Panc1 (cell line): ENCODE measurements at regions not wholly inside any gene's neighbourhood (a gene's known extent, or its start where the extent isn't known, plus 50 kb on each side); places are given as distances from the start of the nearest gene placed in this dataset.

Source experiments
- ATAC-seq: fragments of 200-7000 bp; cut with Tn5 transposase; 2 replicates; pipeline ENCODE4 v1.9.1; 2020; ENCODE audit warnings: mild to moderate bottlenecking, moderate library complexity
- BruUV-seq: library from RNA; stranded (reverse); fragments of 400-500 nt; replicated peaks from 2 replicates; lab custom pipeline; 2021; lab: Mats Ljungman, UMichigan
- CTCF ChIA-PET: fragments of 300-600 bp; sonication (Branson Sonifier 250); formaldehyde crosslinking; loops from one replicate; lab custom pipeline; 2022; ENCODE audit warnings: antibody characterized with exemption; lab: Charles Lee
- POLR2A ChIA-PET: fragments of 300-600 bp; sonication (Branson Sonifier 250); formaldehyde crosslinking; loops from one replicate; lab custom pipeline; 2022; ENCODE audit warnings: antibody characterized with exemption; lab: Charles Lee
- DNase-seq: peaks from one replicate; pipeline ENCODE4 v3.0.0-alpha.2; 2010; ENCODE audit warnings: low read depth, low spot score
- H3K27ac ChIP-seq: 2 replicates; pipeline ENCODE4 v1.5.1; 2011; ENCODE audit warnings: mild to moderate bottlenecking, low read length, inconsistent platforms
- H3K27me3 ChIP-seq: fragments of 200-500 bp; sonication (Bioruptor generic); 2 replicates; pipeline ENCODE4 v1.6.0; 2014; ENCODE audit warnings: low read length, inconsistent platforms; ENCODE audit not compliant: control insufficient read depth, insufficient read depth
- H3K36me3 ChIP-seq: fragments of 200-500 bp; sonication (Bioruptor generic); 2 replicates; pipeline ENCODE4 v1.5.1; 2014; ENCODE audit warnings: inconsistent platforms, mild to moderate bottlenecking, low read length, moderate library complexity; ENCODE audit not compliant: control insufficient read depth, insufficient read depth
- H3K4me1 ChIP-seq: 2 replicates; pipeline ENCODE4 v1.5.1; 2011; ENCODE audit warnings: inconsistent platforms, mild to moderate bottlenecking, low read length, moderate library complexity; ENCODE audit not compliant: control insufficient read depth, insufficient read depth
- H3K4me3 ChIP-seq, 2 experiments: 2 replicates each; pipeline ENCODE4 v1.5.1; 2011 to 2012; ENCODE audit warnings: low read depth in 2 of 2, low read length in 2 of 2, mild to moderate bottlenecking in 2 of 2, inconsistent platforms in 1 of 2, moderate library complexity in 1 of 2
- H3K9me3 ChIP-seq: fragments of 200-500 bp; sonication (Bioruptor generic); 2 replicates; pipeline ENCODE4 v1.5.1; 2014; ENCODE audit warnings: low read depth, mild to moderate bottlenecking, inconsistent platforms, low read length, moderate library complexity; ENCODE audit not compliant: control insufficient read depth, insufficient read depth
- CTCF ChIP-seq: fragments of 450-650 bp; IDR thresholded peaks from 2 replicates; pipeline ENCODE4 v1.5.1; 2017; ENCODE audit warnings: mild to moderate bottlenecking
- POLR2AphosphoS5 ChIP-seq: IDR thresholded peaks from 2 replicates; pipeline ENCODE4 v1.6.1; 2012; ENCODE audit warnings: mild to moderate bottlenecking, low read depth, low read length, moderate library complexity
- REST ChIP-seq, 2 experiments: IDR thresholded peaks; 2 replicates each; pipeline ENCODE4 v1.6.1; 2011 to 2012; ENCODE audit warnings: low read depth in 2 of 2, control low read depth in 1 of 2, low read length in 1 of 2, mild to moderate bottlenecking in 1 of 2, moderate library complexity in 1 of 2; ENCODE audit not compliant: insufficient read depth in 1 of 2
- SIN3A ChIP-seq: IDR thresholded peaks from 2 replicates; pipeline ENCODE4 v1.6.1; 2012; ENCODE audit warnings: low read depth, mild to moderate bottlenecking, low read length, moderate library complexity, borderline replicate concordance; ENCODE audit not compliant: insufficient read depth
- TCF7L2 ChIP-seq: IDR thresholded peaks from 2 replicates; pipeline ENCODE4 v1.6.1; 2011; ENCODE audit warnings: mild to moderate bottlenecking, low read depth, low read length, inconsistent platforms
- in situ Hi-C: cut with HindIII; loops from 2 replicates; pipeline ENCODE4 v1.10.0; 2016; ENCODE audit warnings: low sequenced_read_pairs, low pct_unique_long_range_greater_than_20kb
- intact Hi-C: fragments of 100-400 bp; cut with micrococcal nuclease; formaldehyde crosslinking; loops from one replicate; pipeline ENCODE4 v1.10.0; 2022; ENCODE audit not compliant: unreplicated experiment

- TF ChIP-seq REST (IDR thresholded peaks at IDR 0.05; ENCODE audit: insufficient read depth in 1 of 2, low read depth in 2 of 2, low read length in 1 of 2) (no peak), POLR2AphosphoS5 (no peak), SIN3A (no peak), TCF7L2 (no peak), CTCF (no peak)
- POLR2A ChIA-PET = no interaction called here
- intact Hi-C loops = no loop called here
- no peaks in the 10 kb centered on the region for H3K9me3 ChIP-seq
- BruUV-seq = no TSS peak
- DNase-seq = no peak
- no peak overlapping the region for H3K27ac ChIP-seq
- in situ Hi-C loops = no loop called here
- CTCF ChIA-PET = no interaction called here
- H3K4me3 ChIP-seq = no peak overlapping the region
- H3K4me1 ChIP-seq = no peaks in the 10 kb centered on the region
- ATAC-seq = no peak
- no peaks in the 10 kb centered on the region for H3K36me3 ChIP-seq
- H3K27me3 ChIP-seq = no peaks in the 10 kb centered on the region
Measured at GRCh38 chrX:39890807-39891206, 207.0 kb downstream of the BCOR start.

- Histone ChIP-seq H3K27me3 (no peaks in the 10 kb centered on the region), H3K27ac (no peak overlapping the region), H3K36me3 (no peaks in the 10 kb centered on the region), H3K9me3 (no peaks in the 10 kb centered on the region), H3K4me1 (no peaks in the 10 kb centered on the region), H3K4me3 (no peak overlapping the region)
- in situ Hi-C loops = no loop called here
- intact Hi-C loops = no loop called here
- TF ChIP-seq CTCF (no peak), REST (IDR thresholded peaks at IDR 0.05; ENCODE audit: insufficient read depth in 1 of 2, low read depth in 2 of 2, low read length in 1 of 2) (no peak), SIN3A (no peak)
- ChIA-PET POLR2A (no interaction called here), CTCF (no interaction called here)
- DNase-seq (no peak), ATAC-seq (no peak)
- BruUV-seq = no TSS peak
Measured at GRCh38 chrX:39891781-39892180, 206.0 kb downstream of the BCOR start.
